IMR-90 (cell line): ENCODE measurements at regions not wholly inside any gene's neighbourhood (a gene's known extent, or its start where the extent isn't known, plus 50 kb on each side); places are given as distances from the start of the nearest gene placed in this dataset.

Experiments used
- ATAC-seq: fragments of 200-7000 bp; cut with Tn5 transposase; 2 replicates; pipeline ENCODE4 v1.9.1; 2020; ENCODE audit warnings: low read depth, mild to moderate bottlenecking, moderate library complexity
- BruUV-seq: library from RNA; stranded (reverse); fragments of 400-500 nt; replicated peaks from 2 replicates; lab custom pipeline; 2021; lab: Mats Ljungman, UMichigan
- CTCF ChIA-PET: fragments of 300-600 bp; formaldehyde crosslinking; extraction: SDS; loops from one replicate; lab custom pipeline; 2021; ENCODE audit warnings: antibody characterized with exemption; lab: Yijun Ruan, JAX
- POLR2A ChIA-PET: fragments of 300-600 bp; sonication (Branson Sonifier 250); formaldehyde crosslinking; loops from one replicate; lab custom pipeline; 2022; ENCODE audit warnings: antibody characterized with exemption; ENCODE audit not compliant: unreplicated experiment; lab: Charles Lee
- DNase-seq: peaks from one replicate; pipeline ENCODE4 v3.0.0; 2013
- H2AFZ ChIP-seq: replicated peaks from 2 replicates; pipeline ENCODE3; 2013; ENCODE audit warnings: low read length, mild to moderate bottlenecking; ENCODE audit not compliant: poor library complexity
- H2AK5ac ChIP-seq: 2 replicates; pipeline ENCODE4 v1.6.1; 2013; ENCODE audit warnings: low read depth, low read length, inconsistent platforms
- H2AK9ac ChIP-seq: replicated peaks from 2 replicates; pipeline ENCODE3; 2013; ENCODE audit warnings: mild to moderate bottlenecking, low read depth, low read length, moderate library complexity; ENCODE audit not compliant: poor library complexity
- H2BK120ac ChIP-seq: 2 replicates; pipeline ENCODE4 v1.6.1; 2013; ENCODE audit warnings: low read depth, low read length, inconsistent platforms
- H2BK15ac ChIP-seq: 3 replicates; pipeline ENCODE4 v1.6.1; 2013; ENCODE audit warnings: low read depth, low read length, inconsistent platforms
- H2BK20ac ChIP-seq: 2 replicates; pipeline ENCODE4 v1.6.1; 2013; ENCODE audit warnings: low read depth, mild to moderate bottlenecking, inconsistent platforms, low read length, moderate library complexity
- H2BK5ac ChIP-seq: 2 replicates; pipeline ENCODE4 v1.6.1; 2013; ENCODE audit warnings: mild to moderate bottlenecking, low read depth, low read length, inconsistent platforms; ENCODE audit not compliant: poor library complexity, severe bottlenecking
- H3K14ac ChIP-seq: replicated peaks from 2 replicates; pipeline ENCODE4 v1.6.1; 2013; ENCODE audit warnings: low read depth, low read length, inconsistent platforms
- H3K18ac ChIP-seq: 2 replicates; pipeline ENCODE4 v1.6.1; 2013; ENCODE audit warnings: low read depth, low read length, control low read depth
- H3K23ac ChIP-seq: 2 replicates; pipeline ENCODE4 v1.6.1; 2013; ENCODE audit warnings: low read depth, low read length, inconsistent platforms
- H3K27ac ChIP-seq: 2 replicates; pipeline ENCODE4 v1.5.1; 2013; ENCODE audit warnings: mild to moderate bottlenecking, control low read depth, low read length; ENCODE audit not compliant: insufficient read depth
- H3K27me3 ChIP-seq: 2 replicates; pipeline ENCODE4 v1.6.1; 2013; ENCODE audit warnings: low read length; ENCODE audit not compliant: control insufficient read depth, insufficient read depth
- H3K36me3 ChIP-seq: 2 replicates; pipeline ENCODE4 v1.6.1; 2013; ENCODE audit warnings: low read length, mixed read lengths; ENCODE audit not compliant: control insufficient read depth, insufficient read depth
- H3K4ac ChIP-seq: 2 replicates; pipeline ENCODE4 v1.6.1; 2013; ENCODE audit warnings: low read depth, low read length, inconsistent platforms
- H3K4me1 ChIP-seq: 2 replicates; pipeline ENCODE4 v1.6.1; 2013; ENCODE audit warnings: low read length, mixed read lengths; ENCODE audit not compliant: control insufficient read depth, insufficient read depth
- H3K4me2 ChIP-seq: 2 replicates; pipeline ENCODE4 v1.6.1; 2013; ENCODE audit warnings: low read depth, mild to moderate bottlenecking, control low read depth, low read length, moderate library complexity
- H3K4me3 ChIP-seq: 2 replicates; pipeline ENCODE4 v1.5.1; 2013; ENCODE audit warnings: low read depth, mild to moderate bottlenecking, control low read depth, low read length, moderate library complexity; ENCODE audit not compliant: insufficient read depth
- H3K56ac ChIP-seq: 2 replicates; pipeline ENCODE4 v1.6.1; 2013; ENCODE audit warnings: low read length, inconsistent platforms; ENCODE audit not compliant: insufficient read depth; ENCODE audit errors: extremely low read depth
- H3K79me1 ChIP-seq, 2 experiments: 2 replicates each; pipeline ENCODE4 v1.6.1; 2013; ENCODE audit warnings: low read length in 2 of 2, inconsistent platforms in 1 of 2, low read depth in 1 of 2
- H3K9ac ChIP-seq: 2 replicates; pipeline ENCODE4 v1.6.1; 2013; ENCODE audit warnings: low read depth, low read length, control low read depth
- H3K9me1 ChIP-seq: 2 replicates; pipeline ENCODE4 v1.6.1; 2013; ENCODE audit warnings: low read length, inconsistent platforms; ENCODE audit not compliant: insufficient read depth
- H3K9me3 ChIP-seq: 2 replicates; pipeline ENCODE4 v1.6.1; 2013; ENCODE audit warnings: low read length; ENCODE audit not compliant: control insufficient read depth, insufficient read depth
- H4K20me1 ChIP-seq: 2 replicates; pipeline ENCODE4 v1.6.1; 2013; ENCODE audit warnings: low read length, inconsistent platforms; ENCODE audit not compliant: insufficient read depth
- H4K5ac ChIP-seq: 2 replicates; pipeline ENCODE4 v1.6.1; 2013; ENCODE audit warnings: mild to moderate bottlenecking, low read depth, low read length, control low read depth
- H4K8ac ChIP-seq, 2 experiments: 2 replicates each; pipeline ENCODE4 v1.6.1; 2013; ENCODE audit warnings: low read depth in 2 of 2, low read length in 2 of 2, control low read depth in 1 of 2, inconsistent platforms in 1 of 2
- H4K91ac ChIP-seq: 2 replicates; pipeline ENCODE4 v1.6.1; 2013; ENCODE audit warnings: low read depth, low read length, inconsistent platforms; ENCODE audit not compliant: insufficient read depth
- MAFK ChIP-seq: IDR thresholded peaks from 2 replicates; pipeline ENCODE4 v1.6.1; 2012; ENCODE audit warnings: low read depth, low read length, improper control_type of control experiment
- MAZ ChIP-seq: IDR thresholded peaks from 2 replicates; pipeline ENCODE4 v1.6.1; 2012; ENCODE audit warnings: low read depth, mild to moderate bottlenecking, low read length, improper control_type of control experiment, moderate library complexity, borderline replicate concordance
- MXI1 ChIP-seq: IDR thresholded peaks from 2 replicates; pipeline ENCODE4 v1.6.1; 2012; ENCODE audit warnings: low read depth, mild to moderate bottlenecking, low read length, moderate library complexity, borderline replicate concordance
- RAD21 ChIP-seq: IDR thresholded peaks from 2 replicates; pipeline ENCODE4 v1.6.1; 2012; ENCODE audit warnings: low read length, improper control_type of control experiment
- RCOR1 ChIP-seq: IDR thresholded peaks from 2 replicates; pipeline ENCODE4 v1.6.1; 2012; ENCODE audit warnings: mild to moderate bottlenecking, low read length, improper control_type of control experiment; ENCODE audit not compliant: insufficient replicate concordance
- RFX5 ChIP-seq: IDR thresholded peaks from 2 replicates; pipeline ENCODE4 v1.8.0; 2012; ENCODE audit warnings: low read depth, mild to moderate bottlenecking, low read length, moderate library complexity
- SMC3 ChIP-seq: fragments of 150-350 bp; IDR thresholded peaks from 2 replicates; pipeline ENCODE4 v1.6.1; 2016; ENCODE audit warnings: low read depth, mild to moderate bottlenecking, antibody characterized with exemption, low read length, moderate library complexity
- WGBS, 2 experiments: methylation state at CpG; one replicate each; pipeline versions ENCODE4 v1.1.5 to v1.1.7; 2013; ENCODE audit warnings: missing lambda C conversion rate in 2 of 2; ENCODE audit not compliant: insufficient read length in 1 of 2; ENCODE audit errors: extremely low coverage in 2 of 2; 5-methylcytosine and 5-hydroxymethylcytosine counted together
- dilution Hi-C: fragments of 300-500 bp; cut with HindIII; formaldehyde crosslinking; loops from one replicate; pipeline ENCODE4 v1.14.3; 2018; ENCODE audit warnings: low sequenced_read_pairs; ENCODE audit not compliant: unreplicated experiment
- in situ Hi-C: fragments of 300-500 bp; cut with MboI; formaldehyde crosslinking; loops from 3 replicates; pipeline ENCODE4 v1.14.3; 2019; ENCODE audit warnings: low sequenced_read_pairs, inconsistent platforms, mixed read lengths
- intact Hi-C: fragments of 100-400 bp; cut with micrococcal nuclease; formaldehyde crosslinking; loops from 2 replicates; pipeline ENCODE4 v1.10.0; 2022
- TF ChIP-seq, protein P1 (sequence below): fragments of 150-350 bp; IDR thresholded peaks from 2 replicates; pipeline ENCODE4 v1.6.1; 2017; ENCODE audit warnings: mild to moderate bottlenecking, antibody characterized with exemption, low read length, low read depth

DNA sequence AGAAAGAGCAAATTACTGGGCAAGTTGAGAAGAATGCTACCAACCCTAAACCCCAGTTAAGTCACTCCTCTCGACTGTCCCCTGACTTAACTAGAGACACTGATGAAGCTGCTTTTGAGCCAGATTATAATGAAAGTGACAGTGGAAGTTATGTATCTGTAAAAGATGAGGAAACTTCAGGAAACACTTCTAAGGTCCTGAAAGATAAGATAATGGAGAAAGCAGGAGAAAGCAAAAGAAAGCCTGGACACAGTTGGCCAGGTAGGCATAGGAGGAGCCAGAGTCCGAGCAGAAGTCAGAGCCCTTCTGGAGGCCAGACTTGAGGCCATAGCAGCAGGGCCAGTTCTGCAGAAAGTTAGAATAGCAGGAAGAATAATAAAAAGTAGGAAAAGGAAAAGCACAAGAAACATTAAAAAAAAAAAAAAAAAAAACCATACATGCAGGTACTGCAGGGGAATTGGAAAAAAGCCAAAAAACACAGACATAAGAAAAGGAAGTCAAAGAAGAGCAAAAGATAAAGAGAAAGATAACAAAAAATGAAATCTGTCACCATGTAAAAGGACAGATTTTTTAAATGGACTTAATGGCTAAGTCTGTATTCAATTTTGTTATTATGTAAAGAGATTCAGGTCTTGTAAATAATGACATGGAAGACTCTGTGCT lies 101.0 kb upstream of the KCNMA1 start:
- Histone ChIP-seq H4K5ac (peak overlapping the region; percentile 9; the same call in 1 of the 2 replicates), H4K91ac (no peak overlapping the region), H3K4ac (peak overlapping the region; percentile 64; the same call in 1 of the 2 replicates), H3K9me1 (no peaks in the 10 kb centered on the region), H3K27me3 (no peaks in the 10 kb centered on the region), H3K9me3 (no peaks in the 10 kb centered on the region; the same call in 1 of the 2 replicates), H2AK5ac (peak overlapping the region; percentile 81), H3K14ac (peak overlapping the region; percentile 73), H3K4me2 (no peak overlapping the region; the same call in 1 of the 2 replicates), H4K20me1 (no peaks in the 10 kb centered on the region), H2BK20ac (peak overlapping the region; percentile 45; the same call in 1 of the 2 replicates), H3K79me1 (no peaks in the 10 kb centered on the region), H3K4me1 (peaks cover 2% of the 10 kb centered on the region; the same call in 1 of the 2 replicates), H2AFZ (no peak overlapping the region), H3K23ac (peak overlapping the region; percentile 55), H3K56ac (no peak overlapping the region), H3K27ac (no peak overlapping the region), H2BK15ac (peak overlapping the region; percentile 93), H3K36me3 (no peaks in the 10 kb centered on the region; the same call in 1 of the 2 replicates), H2BK5ac (peak overlapping the region; percentile 42), H2BK120ac (peak overlapping the region; percentile 74), H3K4me3 (no peak overlapping the region), H3K18ac (peak overlapping the region; percentile 42; the same call in 1 of the 2 replicates), H4K8ac (peak overlapping the region in 1 of 2 experiments; percentile 37; a peak in 2 of 4 replicates), H2AK9ac (no peak overlapping the region), H3K9ac (no peak overlapping the region)
- in situ Hi-C loops = no loop called here
- WGBS, 2 experiments = no CpG with 5 or more reads among the region's 2 CpGs
- POLR2A ChIA-PET = no interaction called here
- intact Hi-C loops = no loop called here
- no peak for DNase-seq
- ATAC-seq = no peak
- CTCF ChIA-PET = no interaction called here
- TF ChIP-seq SMC3 = no peak
- TF ChIP-seq, protein P1, sequence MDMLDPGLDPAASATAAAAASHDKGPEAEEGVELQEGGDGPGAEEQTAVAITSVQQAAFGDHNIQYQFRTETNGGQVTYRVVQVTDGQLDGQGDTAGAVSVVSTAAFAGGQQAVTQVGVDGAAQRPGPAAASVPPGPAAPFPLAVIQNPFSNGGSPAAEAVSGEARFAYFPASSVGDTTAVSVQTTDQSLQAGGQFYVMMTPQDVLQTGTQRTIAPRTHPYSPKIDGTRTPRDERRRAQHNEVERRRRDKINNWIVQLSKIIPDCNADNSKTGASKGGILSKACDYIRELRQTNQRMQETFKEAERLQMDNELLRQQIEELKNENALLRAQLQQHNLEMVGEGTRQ = no peak
- TF ChIP-seq RCOR1 = no peak
- TF ChIP-seq RAD21 = no peak
- no peak for TF ChIP-seq RFX5
- TF ChIP-seq MXI1 = no peak
- TF ChIP-seq MAFK = no peak
- TF ChIP-seq MAZ = no peak
- no TSS peak for BruUV-seq
- dilution Hi-C loops = no loop called here
